Heart left ventricle (tissue), 13 donors: ENCODE measurements at regions not wholly inside any gene's neighbourhood (a gene's known extent, or its start where the extent isn't known, plus 50 kb on each side); places are given as distances from the start of the nearest gene placed in this dataset.

Experiments
- CTCF ChIP-seq, 12 donors: fragments of 200-600 bp; sonication (generic) in 4 of 12; IDR thresholded peaks; one replicate each; pipeline versions ENCODE4 v1.5.0 to v1.8.0; 2018 to 2022; ENCODE audit warnings: antibody characterized with exemption in 12 of 12, mild to moderate bottlenecking in 5 of 12
- POLR2A ChIP-seq, 2 donors: fragments of 450-650 bp; IDR thresholded peaks; one replicate each; pipeline ENCODE4 v1.6.1; 2017; ENCODE audit warnings: antibody characterized with exemption in 2 of 2, mild to moderate bottlenecking in 2 of 2, moderate library complexity in 2 of 2
- donor health status: ischemic (EF 13 %, LVEDD 7.1; RV severe dilation, severe dysfunction).
- donor health status: DM: no; HTN: yes; CAD: no.
- donor health status: DM: no; HTN: no; CAD: no.
- donor health status: ischemic (EF 25% LVEDD 6.9; RV normal size, moderate dysfunction).
- donor health status: ischemic (EF 25% LVEDD 5.7; RV mildly dilated, moderate dysfunction).
- donor health status: ischemic (EF 35%, LVEDD 5.7; RV mildly dilated, moderate dysfunction).
- donor health status: nonischemic (EF 11% LVEDD 7.7; RV severe dilation, severe dysfunction).
- donor health status: DM: yes; HTN: yes; CAD: no.
- donor health status: PGD.
- donor health status: ischemic (EF 29% LVEDD 5.4; RV normal size, mild dysfunction).
- donor health status: nonischemic (EF 23%, LVEDD 6.1; RV moderate dilation, normal function).

- no peak for TF ChIP-seq CTCF (IDR thresholded peaks at IDR 0.05)
- TF ChIP-seq POLR2A (IDR thresholded peaks at IDR 0.05), result no peak
Observed at GRCh38 chr1:208544053-208544452, 299.9 kb upstream of the PLXNA2 start.
